Dendritic cell treated with granulocyte-macrophage colony-stimulating factor and Interleukin-4, amounts not matched to agents 40 ng/mL and 50 ng/mL, for 4 days (primary cell): ENCODE measurements at regions not wholly inside any gene's neighbourhood (a gene's known extent, or its start where the extent isn't known, plus 50 kb on each side); places are given as distances from the start of the nearest gene placed in this dataset.
"Not testable (repeated sequence)": the region's sequence is repeated elsewhere in the genome, so short reads cannot be mapped to it uniquely, and the experiment has no call there.

ENCODE experiments used
- H3K27ac Mint-ChIP-seq: one replicate; pipeline ENCODE4 v1.8.0; 2022; ENCODE audit warnings: mild to moderate bottlenecking, mixed read lengths
- H3K27me3 Mint-ChIP-seq: one replicate; pipeline ENCODE4 v1.8.0; 2022; ENCODE audit warnings: mild to moderate bottlenecking, mixed read lengths
- H3K36me3 Mint-ChIP-seq: one replicate; pipeline ENCODE4 v1.8.0; 2022; ENCODE audit warnings: low read depth, mixed read lengths
- H3K4me1 Mint-ChIP-seq: one replicate; pipeline ENCODE4 v1.8.0; 2022; ENCODE audit warnings: low read depth, mixed read lengths
- H3K4me3 Mint-ChIP-seq: one replicate; pipeline ENCODE4 v1.8.0; 2022; ENCODE audit warnings: mild to moderate bottlenecking, moderate library complexity, mixed read lengths
- H3K9me3 Mint-ChIP-seq: one replicate; pipeline ENCODE4 v1.8.0; 2022; ENCODE audit warnings: mixed read lengths
- intact Hi-C: fragments of 100-400 bp; cut with micrococcal nuclease; formaldehyde crosslinking; loops from one replicate; pipeline ENCODE4 v1.15.0; 2022

DNA sequence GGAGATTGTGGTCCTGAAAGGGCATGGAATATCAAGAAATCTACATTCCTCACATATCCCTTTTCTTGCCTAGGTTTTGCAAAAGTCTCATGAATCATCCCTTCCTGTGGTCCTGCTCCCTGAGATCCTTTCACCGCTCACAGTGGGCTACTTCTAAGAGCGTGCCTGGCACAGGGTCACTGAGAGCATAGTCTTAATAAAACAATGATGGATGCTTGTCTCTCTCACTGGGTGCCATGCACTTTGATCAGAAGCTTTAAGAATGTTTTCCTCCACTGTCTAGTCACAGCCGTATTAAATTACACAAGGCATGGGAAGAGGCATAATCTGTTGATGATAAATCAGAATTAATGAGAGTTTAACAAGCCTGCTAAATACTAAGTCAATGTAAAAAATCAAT is 269.7 kb upstream of the ATP10A start:
- Mint-ChIP-seq H3K36me3 (no peaks in the 10 kb centered on the region), H3K27me3 (no peaks in the 10 kb centered on the region), H3K4me1 (no peaks in the 10 kb centered on the region), H3K27ac (no peak overlapping the region), H3K9me3 (no peaks in the 10 kb centered on the region), H3K4me3 (no peak overlapping the region)
- intact Hi-C loops, result no loop called here

DNA sequence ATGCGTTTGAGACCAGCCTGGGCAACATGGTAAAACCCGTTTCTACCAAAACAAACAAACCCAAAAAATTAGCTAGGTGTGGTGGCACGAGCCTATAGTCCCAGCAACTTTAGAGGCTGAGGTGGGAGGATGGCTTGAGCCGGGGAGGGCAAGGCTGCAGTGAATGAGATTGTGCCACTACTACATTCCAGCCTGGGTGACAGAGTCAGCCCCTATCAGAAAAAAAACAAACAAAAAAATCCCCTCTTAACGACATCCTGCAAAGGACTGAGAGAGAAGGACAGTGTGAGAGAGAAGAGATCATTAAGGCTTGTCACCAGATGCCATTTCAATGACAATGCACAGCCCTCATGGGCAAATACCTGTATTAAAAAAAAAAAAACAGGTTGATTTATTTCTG is 266.7 kb upstream of the ATP10A start:
- H3K9me3 Mint-ChIP-seq, result no peaks in the 10 kb centered on the region
- H3K27me3 Mint-ChIP-seq, result no peaks in the 10 kb centered on the region
- intact Hi-C loops, result no loop called here
- H3K27ac Mint-ChIP-seq, result no peak overlapping the region
- H3K4me1 Mint-ChIP-seq, result no peaks in the 10 kb centered on the region
- no peak overlapping the region for H3K4me3 Mint-ChIP-seq
- no peaks in the 10 kb centered on the region for H3K36me3 Mint-ChIP-seq

DNA sequence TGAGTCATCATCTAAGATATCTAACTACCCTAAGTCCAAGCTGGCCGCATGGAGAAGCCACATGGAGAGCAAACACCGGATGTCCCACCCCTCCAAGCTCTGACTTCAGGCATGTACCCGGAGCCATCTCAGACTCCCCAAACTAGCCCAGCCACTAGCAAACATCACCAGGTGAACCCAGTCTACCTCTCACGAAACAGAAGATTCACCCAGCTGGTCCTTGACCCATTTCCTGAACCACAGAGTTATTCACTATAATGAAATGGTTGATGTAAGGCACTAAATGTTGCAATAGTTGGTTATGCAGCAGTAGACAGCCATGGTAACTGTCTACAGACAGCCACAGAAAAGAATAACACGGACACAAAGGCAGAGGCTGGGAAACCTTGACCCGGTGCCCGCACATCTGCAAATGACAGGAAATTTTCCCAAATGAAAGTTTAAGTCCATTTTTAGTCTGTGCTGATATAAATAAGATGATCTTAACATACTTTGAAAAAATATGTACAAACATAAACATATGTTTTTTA is 265.5 kb upstream of the ATP10A start:
- H3K4me3 Mint-ChIP-seq, result no peak overlapping the region
- no peaks in the 10 kb centered on the region for H3K27me3 Mint-ChIP-seq
- no peak overlapping the region for H3K27ac Mint-ChIP-seq
- intact Hi-C loops, result no loop called here
- no peaks in the 10 kb centered on the region for H3K4me1 Mint-ChIP-seq
- no peaks in the 10 kb centered on the region for H3K36me3 Mint-ChIP-seq
- no peaks in the 10 kb centered on the region for H3K9me3 Mint-ChIP-seq

DNA sequence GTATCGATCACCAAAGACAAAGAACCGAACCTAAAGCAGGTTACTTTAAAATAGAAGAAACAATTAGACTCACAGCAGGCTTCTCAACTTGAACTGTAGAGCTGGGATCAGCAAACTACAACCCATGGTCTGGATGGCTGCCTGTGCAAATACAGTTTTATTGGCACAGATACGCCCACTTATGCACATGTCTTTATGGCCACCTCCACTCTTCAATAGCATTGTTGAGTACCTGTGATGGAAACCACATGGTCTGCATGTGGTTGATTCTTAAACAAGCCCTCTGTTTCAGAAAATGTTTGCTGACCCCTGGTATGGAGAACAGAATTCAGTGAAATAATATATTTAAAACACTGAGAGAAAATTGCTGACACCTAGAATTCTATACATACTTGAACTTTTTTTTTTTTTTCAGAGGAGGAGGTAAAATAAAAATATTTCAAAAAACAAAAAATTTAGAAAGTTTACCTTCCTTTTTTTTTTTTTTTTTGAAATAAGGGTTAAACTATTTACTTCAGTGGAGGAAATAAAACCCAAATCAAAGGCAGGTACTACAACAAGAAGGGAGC is 263.8 kb upstream of the ATP10A start:
- Mint-ChIP-seq H3K4me3 (no peak overlapping the region), H3K4me1 (no peaks in the 10 kb centered on the region), H3K36me3 (no peaks in the 10 kb centered on the region), H3K9me3 (no peaks in the 10 kb centered on the region), H3K27ac (no peak overlapping the region), H3K27me3 (no peaks in the 10 kb centered on the region)
- intact Hi-C loops, result no loop called here

DNA sequence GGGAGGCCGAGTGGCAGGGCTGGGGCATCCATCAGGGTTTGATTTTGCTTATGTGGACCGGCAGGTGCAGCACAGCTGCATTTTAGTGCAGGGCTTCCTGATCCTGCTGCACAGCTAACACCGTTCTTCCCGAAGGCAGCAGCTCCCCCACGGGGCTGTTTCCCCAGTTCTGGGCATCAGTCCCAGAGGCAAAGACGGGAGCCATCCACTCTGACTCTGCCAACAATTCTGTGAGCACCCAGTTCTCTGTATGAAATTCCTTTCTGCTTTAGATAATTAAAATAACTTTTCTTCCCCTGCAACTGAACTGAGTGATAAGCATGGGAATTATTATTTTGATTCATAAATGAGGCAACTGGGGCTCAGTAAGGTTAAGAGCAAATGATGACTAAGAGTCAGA is 262.9 kb upstream of the ATP10A start:
- no peaks in the 10 kb centered on the region for H3K4me1 Mint-ChIP-seq
- no peak overlapping the region for H3K4me3 Mint-ChIP-seq
- H3K36me3 Mint-ChIP-seq, result no peaks in the 10 kb centered on the region
- no peaks in the 10 kb centered on the region for H3K9me3 Mint-ChIP-seq
- no peak overlapping the region for H3K27ac Mint-ChIP-seq
- no peaks in the 10 kb centered on the region for H3K27me3 Mint-ChIP-seq
- intact Hi-C loops, result no loop called here

DNA sequence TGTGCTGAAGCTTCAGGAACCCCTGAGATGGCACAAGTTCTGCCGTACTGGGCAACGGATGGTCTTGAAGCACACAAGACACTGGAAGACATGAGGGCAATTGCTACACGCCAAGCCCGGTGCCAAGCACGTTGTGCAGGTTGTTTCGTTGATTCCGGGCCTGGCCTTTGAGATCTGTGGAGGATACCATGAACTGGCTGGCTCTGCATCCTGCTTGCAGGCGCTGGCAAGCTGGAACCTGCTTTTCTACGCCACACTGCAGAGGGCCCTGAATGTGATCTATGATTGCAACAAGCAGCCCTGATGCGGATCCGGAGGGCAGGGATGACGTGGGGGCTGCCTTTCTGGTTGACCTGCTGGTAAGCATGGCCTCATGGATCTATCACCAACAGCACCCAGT is 262.5 kb upstream of the ATP10A start:
- Mint-ChIP-seq H3K4me3 (no peak overlapping the region), H3K9me3 (no peaks in the 10 kb centered on the region), H3K27me3 (no peaks in the 10 kb centered on the region), H3K27ac (no peak overlapping the region), H3K4me1 (no peaks in the 10 kb centered on the region), H3K36me3 (no peaks in the 10 kb centered on the region)
- intact Hi-C loops, result no loop called here

DNA sequence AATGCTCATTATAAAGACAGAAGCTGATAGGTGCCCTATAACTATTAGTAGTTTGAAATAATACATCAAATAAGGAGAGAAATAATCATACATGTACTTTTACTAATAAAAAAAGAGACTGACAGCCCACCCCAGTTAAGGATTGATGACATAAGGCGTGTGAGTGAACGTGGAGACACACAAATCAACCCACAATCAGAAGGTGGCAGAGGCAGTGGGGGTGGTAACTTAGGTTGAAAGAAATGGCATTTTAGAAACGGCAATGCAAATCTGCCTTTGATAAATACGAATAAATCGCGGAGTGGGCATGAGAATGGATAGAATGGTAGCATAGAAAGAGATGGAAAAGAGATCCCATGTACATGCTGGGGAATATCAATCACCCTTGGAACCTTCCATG is 256.2 kb upstream of the ATP10A start:
- intact Hi-C loops, result no loop called here
- peaks cover 20% of the 10 kb centered on the region for H3K9me3 Mint-ChIP-seq
- H3K27ac Mint-ChIP-seq, result no peak overlapping the region
- no peak overlapping the region for H3K4me3 Mint-ChIP-seq
- H3K36me3 Mint-ChIP-seq, result no peaks in the 10 kb centered on the region
- no peaks in the 10 kb centered on the region for H3K4me1 Mint-ChIP-seq
- no peaks in the 10 kb centered on the region for H3K27me3 Mint-ChIP-seq

DNA sequence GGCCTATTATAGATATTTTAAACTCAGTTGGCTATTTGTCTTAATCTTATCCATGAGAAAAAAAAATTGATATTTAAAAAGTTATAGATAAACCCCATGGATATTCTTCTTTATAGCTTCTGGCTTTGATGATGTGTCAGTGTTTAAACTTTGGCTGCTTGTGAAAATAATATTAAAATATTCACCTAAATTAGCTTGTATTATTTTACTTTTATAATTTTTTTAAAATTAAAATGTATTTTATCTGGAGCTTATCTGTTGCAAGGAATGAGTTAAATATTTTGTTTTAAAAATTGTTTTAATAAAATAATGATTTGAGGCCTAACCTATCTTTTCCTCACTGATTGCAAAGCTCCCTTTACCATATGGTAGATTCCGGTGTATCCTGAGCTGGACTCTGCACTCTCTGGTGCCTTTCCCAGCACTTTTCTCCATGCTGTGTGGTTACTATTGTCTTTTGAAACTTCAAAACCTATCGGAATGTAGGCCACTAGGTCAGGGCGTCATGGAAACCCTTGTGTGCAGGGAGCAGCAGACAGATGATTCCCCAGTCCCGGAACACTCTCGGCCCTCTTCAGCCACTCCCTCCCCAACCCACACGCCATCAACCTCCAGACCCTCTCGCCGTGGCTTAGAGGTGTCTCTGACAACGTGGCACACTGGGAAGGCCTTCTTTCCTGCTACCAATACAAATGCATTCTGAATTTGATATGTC is 252.3 kb upstream of the ATP10A start:
- Mint-ChIP-seq H3K27me3 (no peaks in the 10 kb centered on the region), H3K36me3 (no peaks in the 10 kb centered on the region), H3K27ac (no peak overlapping the region), H3K4me1 (no peaks in the 10 kb centered on the region), H3K4me3 (no peak overlapping the region), H3K9me3 (peaks cover 26% of the 10 kb centered on the region)
- intact Hi-C loops, result no loop called here

DNA sequence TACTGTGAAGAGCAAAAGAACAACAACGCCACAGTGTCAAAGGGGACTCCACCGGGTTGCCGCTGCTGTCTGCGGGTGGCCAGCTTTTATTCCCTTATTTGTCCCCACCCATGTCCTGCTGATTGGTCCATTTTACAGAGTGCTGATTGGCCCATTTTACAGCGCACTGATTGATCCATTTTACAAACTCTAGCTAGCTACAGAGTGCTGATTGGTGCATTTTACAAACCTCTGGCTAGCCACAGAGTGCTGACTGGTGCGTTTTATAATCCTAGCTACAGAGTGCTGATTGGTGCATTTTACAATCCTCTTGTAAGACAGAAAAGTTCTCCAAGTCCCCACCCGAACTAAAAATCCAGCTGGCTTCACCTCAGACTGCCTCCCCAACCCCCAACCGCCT is 251.0 kb upstream of the ATP10A start:
- H3K36me3 Mint-ChIP-seq, intact Hi-C loops, H3K27me3 Mint-ChIP-seq, H3K4me3 Mint-ChIP-seq, H3K27ac Mint-ChIP-seq, H3K4me1 Mint-ChIP-seq: not testable (repeated sequence)
- peaks cover 23% of the 10 kb centered on the region for H3K9me3 Mint-ChIP-seq

DNA sequence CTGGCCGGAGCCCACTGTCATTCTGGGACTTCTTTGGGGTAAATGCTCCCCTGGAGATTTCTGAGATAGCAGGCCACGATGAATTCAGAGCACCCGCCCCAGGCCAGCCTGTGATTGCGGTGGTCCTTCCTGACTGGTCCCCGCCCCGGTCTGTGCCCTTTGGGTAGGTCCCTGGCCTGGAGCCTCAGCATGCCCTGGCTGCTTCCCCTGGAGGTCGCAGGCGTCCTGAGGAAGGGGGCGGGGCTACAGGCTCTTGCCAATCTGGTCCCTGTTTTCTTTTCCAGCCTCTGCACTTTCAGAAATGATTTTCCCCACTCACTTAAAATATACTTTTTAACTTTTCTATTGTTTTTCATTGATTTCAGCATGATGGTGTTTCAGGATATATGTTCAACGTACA is 250.2 kb upstream of the ATP10A start:
- Mint-ChIP-seq H3K9me3 (peaks cover 14% of the 10 kb centered on the region), H3K36me3 (no peaks in the 10 kb centered on the region), H3K4me3 (no peak overlapping the region), H3K27me3 (no peaks in the 10 kb centered on the region), H3K27ac (no peak overlapping the region), H3K4me1 (no peaks in the 10 kb centered on the region)
- intact Hi-C loops, result no loop called here

DNA sequence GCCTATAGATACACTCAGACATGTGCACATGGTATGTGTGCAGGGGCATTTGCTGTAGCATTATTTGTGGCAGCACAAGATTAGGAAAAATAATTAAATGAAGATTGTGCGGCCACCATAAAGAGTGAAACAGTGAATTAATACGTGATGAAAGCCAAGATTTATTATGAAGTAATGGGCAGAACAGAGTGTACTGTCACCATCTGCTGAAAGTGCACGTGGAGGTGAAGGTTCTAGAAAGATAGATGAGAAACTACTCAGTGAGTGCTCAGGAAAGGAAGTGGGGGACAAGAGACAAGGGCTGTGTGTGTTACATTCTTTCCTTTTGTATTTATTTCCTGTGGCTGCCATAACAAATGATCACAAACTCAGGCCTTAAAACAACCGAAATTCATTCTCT is 246.1 kb upstream of the ATP10A start:
- Mint-ChIP-seq H3K9me3 (peaks cover 5% of the 10 kb centered on the region), H3K4me1 (no peaks in the 10 kb centered on the region), H3K36me3 (no peaks in the 10 kb centered on the region), H3K27me3 (no peaks in the 10 kb centered on the region), H3K4me3 (no peak overlapping the region), H3K27ac (no peak overlapping the region)
- intact Hi-C loops, result no loop called here

DNA sequence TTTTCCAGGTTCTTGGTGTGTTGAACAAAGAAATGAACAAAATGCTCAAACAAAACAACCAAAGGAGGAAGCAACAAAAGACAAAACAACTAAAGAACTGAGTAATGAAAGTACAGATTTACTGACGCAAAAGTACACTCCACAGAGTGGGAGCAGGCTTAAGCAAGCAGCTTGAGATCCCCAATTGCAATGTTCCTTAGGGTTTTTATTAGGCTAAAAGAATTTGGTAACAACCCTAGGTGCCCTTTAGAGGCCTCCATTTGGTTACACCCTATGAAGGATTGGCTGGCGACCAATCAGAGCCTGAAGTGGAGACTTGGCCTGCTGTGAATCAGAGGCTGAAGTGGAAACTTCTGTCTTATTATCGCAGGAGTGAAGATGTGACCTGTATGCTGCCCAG is 243.4 kb upstream of the ATP10A start:
- intact Hi-C loops, result no loop called here
- H3K27ac Mint-ChIP-seq, result no peak overlapping the region
- H3K4me1 Mint-ChIP-seq, result no peaks in the 10 kb centered on the region
- H3K36me3 Mint-ChIP-seq, result no peaks in the 10 kb centered on the region
- H3K4me3 Mint-ChIP-seq, result no peak overlapping the region
- H3K27me3 Mint-ChIP-seq, result no peaks in the 10 kb centered on the region
- H3K9me3 Mint-ChIP-seq, result no peaks in the 10 kb centered on the region

DNA sequence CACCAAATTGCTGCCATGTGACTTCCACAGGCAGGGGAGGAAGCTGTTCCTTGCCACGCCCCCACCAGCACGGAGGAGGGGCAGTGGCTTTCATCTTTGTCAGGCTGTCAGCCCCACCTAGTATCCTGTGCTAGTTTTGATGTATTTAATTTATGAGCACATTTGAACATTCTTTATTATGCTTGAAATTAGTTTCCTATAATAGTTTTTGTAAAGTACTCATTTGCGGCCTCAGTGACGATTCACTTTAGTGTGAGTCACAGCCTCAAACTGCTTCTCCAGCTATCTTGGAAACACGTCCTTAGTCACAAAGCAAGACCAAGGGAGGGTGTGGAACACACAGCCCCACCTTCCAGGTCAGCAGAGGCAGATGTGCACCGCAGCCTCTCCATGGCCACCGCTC is 239.9 kb upstream of the ATP10A start:
- H3K9me3 Mint-ChIP-seq, result no peaks in the 10 kb centered on the region
- H3K4me1 Mint-ChIP-seq, result no peaks in the 10 kb centered on the region
- H3K4me3 Mint-ChIP-seq, result no peak overlapping the region
- no peaks in the 10 kb centered on the region for H3K36me3 Mint-ChIP-seq
- no peak overlapping the region for H3K27ac Mint-ChIP-seq
- intact Hi-C loops, result no loop called here
- no peaks in the 10 kb centered on the region for H3K27me3 Mint-ChIP-seq

DNA sequence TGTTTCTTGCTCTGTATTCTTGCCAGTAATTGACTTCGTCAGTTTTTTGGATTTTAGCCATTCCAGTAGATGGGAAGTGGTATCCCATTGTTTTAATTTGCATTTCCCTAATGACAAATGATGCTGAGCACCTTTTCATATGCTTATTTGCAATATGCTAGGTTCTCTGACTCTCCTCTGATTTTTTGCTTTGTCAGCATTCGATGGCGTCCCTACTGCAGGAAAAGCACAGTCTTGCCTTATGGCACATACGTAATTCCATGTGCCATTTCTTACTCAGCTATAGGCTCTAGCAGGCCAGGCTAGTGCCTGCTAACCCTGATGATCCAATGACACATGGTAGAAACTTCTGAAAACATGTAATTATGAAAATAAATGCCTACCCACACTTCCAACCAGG is 239.2 kb upstream of the ATP10A start:
- H3K9me3 Mint-ChIP-seq, result no peaks in the 10 kb centered on the region
- no peak overlapping the region for H3K27ac Mint-ChIP-seq
- intact Hi-C loops, result no loop called here

DNA sequence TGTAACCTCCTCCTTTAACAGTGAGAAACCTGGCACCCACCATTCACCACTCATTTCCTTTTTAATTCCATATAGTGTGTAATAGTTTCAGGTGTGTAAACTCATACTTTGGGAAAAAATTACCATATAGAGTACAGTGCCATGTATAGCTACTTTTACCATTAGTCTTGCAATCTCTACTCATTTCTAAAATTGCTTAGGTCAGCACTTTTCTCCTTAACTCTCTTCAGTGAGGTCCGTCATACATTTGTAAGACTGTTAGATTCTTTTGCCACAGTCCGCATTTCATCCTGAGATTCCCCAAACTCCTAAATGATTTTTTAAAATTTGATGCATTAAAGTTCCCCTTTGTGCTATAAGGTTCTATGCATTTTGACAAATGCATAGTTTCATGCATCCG is 238.3 kb upstream of the ATP10A start:
- intact Hi-C loops, result no loop called here
- Mint-ChIP-seq H3K4me3 (no peak overlapping the region), H3K4me1 (no peaks in the 10 kb centered on the region), H3K27me3 (no peaks in the 10 kb centered on the region), H3K27ac (no peak overlapping the region), H3K36me3 (no peaks in the 10 kb centered on the region), H3K9me3 (no peaks in the 10 kb centered on the region)

More for the DNA sequence above, 239.2 kb upstream of the ATP10A start:
- Mint-ChIP-seq H3K4me1 (no peaks in the 10 kb centered on the region), H3K36me3 (no peaks in the 10 kb centered on the region), H3K4me3 (no peak overlapping the region), H3K27me3 (no peaks in the 10 kb centered on the region)
